ENCODE measurements at regions not wholly inside any gene's neighbourhood (a gene's known extent, or its start where the extent isn't known, plus 50 kb on each side); places are given as distances from the start of the nearest gene placed in this dataset.

- no peak overlapping the region for H3K4me3 ChIP-seq (ENCODE audit: low read length)
- no peak for DNase-seq (ENCODE audit: low read depth, low spot score)
Measured at GRCh38 chr1:4006676-4007374, 106.8 kb upstream of the C1orf174 start.

- H3K4me3 ChIP-seq (ENCODE audit: low read length): no peak overlapping the region
- no peak for DNase-seq (ENCODE audit: low read depth, low spot score)
Measured at GRCh38 chr1:4010284-4010683, 110.2 kb upstream of the C1orf174 start.

- H3K4me3 ChIP-seq (ENCODE audit: low read length): no peak overlapping the region
- DNase-seq (ENCODE audit: low read depth, low spot score): no peak
Measured at GRCh38 chr1:4010814-4011605, 110.9 kb upstream of the C1orf174 start.

GRCh38 chr1:4016351-4017130 is 116.5 kb upstream of the C1orf174 start:
- no peak overlapping the region for H3K4me3 ChIP-seq (ENCODE audit: low read length)
- no peak for DNase-seq (ENCODE audit: low read depth, low spot score)

GRCh38 chr1:4017636-4018365 is 117.7 kb upstream of the C1orf174 start:
- no peak overlapping the region for H3K4me3 ChIP-seq (ENCODE audit: low read length)
- no peak for DNase-seq (ENCODE audit: low read depth, low spot score)

GRCh38 chr1:4018466-4019146 is 118.5 kb upstream of the C1orf174 start:
- no peak overlapping the region for H3K4me3 ChIP-seq (ENCODE audit: low read length)

GRCh38 chr1:4019147-4019521 is 119.1 kb upstream of the C1orf174 start:
- no peak for DNase-seq (ENCODE audit: low read depth, low spot score)
- H3K4me3 ChIP-seq (ENCODE audit: low read length): no peak overlapping the region

More at GRCh38 chr1:4018466-4019146, 118.5 kb upstream of the C1orf174 start:
- no peak for DNase-seq (ENCODE audit: low read depth, low spot score)

- H3K4me3 ChIP-seq (ENCODE audit: low read length): no peak overlapping the region
- DNase-seq (ENCODE audit: low read depth, low spot score): no peak
Measured at GRCh38 chr1:4019606-4020331, 119.7 kb upstream of the C1orf174 start.

GRCh38 chr1:4020449-4020848 is 120.4 kb upstream of the C1orf174 start:
- H3K4me3 ChIP-seq (ENCODE audit: low read length): no peak overlapping the region
- DNase-seq (ENCODE audit: low read depth, low spot score): no peak

- H3K4me3 ChIP-seq (ENCODE audit: low read length): no peak overlapping the region
- DNase-seq (ENCODE audit: low read depth, low spot score): no peak
Measured at GRCh38 chr1:4021136-4021973, 121.3 kb upstream of the C1orf174 start.

GRCh38 chr1:4021974-4022268 is 121.8 kb upstream of the C1orf174 start:
- H3K4me3 ChIP-seq (ENCODE audit: low read length): no peak overlapping the region
- no peak for DNase-seq (ENCODE audit: low read depth, low spot score)

- no peak overlapping the region for H3K4me3 ChIP-seq (ENCODE audit: low read length)
- DNase-seq (ENCODE audit: low read depth, low spot score): no peak
Measured at GRCh38 chr1:4022715-4023114, 122.6 kb upstream of the C1orf174 start.

GRCh38 chr1:4023678-4024077 is 123.6 kb upstream of the C1orf174 start:
- no peak for DNase-seq (ENCODE audit: low read depth, low spot score)
- no peak overlapping the region for H3K4me3 ChIP-seq (ENCODE audit: low read length)

- H3K4me3 ChIP-seq (ENCODE audit: low read length): no peak overlapping the region
- no peak for DNase-seq (ENCODE audit: low read depth, low spot score)
Measured at GRCh38 chr1:4024811-4025210, 124.7 kb upstream of the C1orf174 start.

GRCh38 chr1:4025752-4026151 is 125.7 kb upstream of the C1orf174 start:
- DNase-seq (ENCODE audit: low read depth, low spot score): no peak
- H3K4me3 ChIP-seq (ENCODE audit: low read length): no peak overlapping the region

GRCh38 chr1:4027008-4027407 is 126.9 kb upstream of the C1orf174 start:
- H3K4me3 ChIP-seq (ENCODE audit: low read length): no peak overlapping the region
- no peak for DNase-seq (ENCODE audit: low read depth, low spot score)

GRCh38 chr1:4027492-4028138 is 127.5 kb upstream of the C1orf174 start:
- DNase-seq (ENCODE audit: low read depth, low spot score): no peak
- H3K4me3 ChIP-seq (ENCODE audit: low read length): no peak overlapping the region
